Glutamatergic neuron (in vitro differentiated cells): ENCODE measurements at regions not wholly inside any gene's neighbourhood (a gene's known extent, or its start where the extent isn't known, plus 50 kb on each side); places are given as distances from the start of the nearest gene placed in this dataset.
A peak's percentile ranks its signal among the peaks of the same experiment; 100 is the strongest.

Source experiments
- DNase-seq: peaks from one replicate; pipeline ENCODE4 v3.0.0; 2022
- H3K27ac Mint-ChIP-seq: one replicate; pipeline ENCODE4 v1.8.0; 2020; ENCODE audit warnings: mild to moderate bottlenecking, mixed read lengths, inconsistent platforms; ENCODE audit not compliant: unreplicated experiment
- H3K27me3 Mint-ChIP-seq: one replicate; pipeline ENCODE4 v1.8.0; 2020; ENCODE audit warnings: mild to moderate bottlenecking, moderate library complexity, mixed read lengths, inconsistent platforms; ENCODE audit not compliant: unreplicated experiment
- H3K36me3 Mint-ChIP-seq: one replicate; pipeline ENCODE4 v1.8.0; 2020; ENCODE audit warnings: mild to moderate bottlenecking, mixed read lengths, inconsistent platforms; ENCODE audit not compliant: unreplicated experiment
- H3K4me1 Mint-ChIP-seq: one replicate; pipeline ENCODE4 v1.8.0; 2020; ENCODE audit warnings: mild to moderate bottlenecking, low read depth, mixed read lengths, inconsistent platforms; ENCODE audit not compliant: unreplicated experiment
- H3K4me3 Mint-ChIP-seq: one replicate; pipeline ENCODE4 v1.8.0; 2020; ENCODE audit warnings: mild to moderate bottlenecking, mixed read lengths, inconsistent platforms; ENCODE audit not compliant: unreplicated experiment
- H3K9me3 Mint-ChIP-seq: one replicate; pipeline ENCODE4 v1.8.0; 2020; ENCODE audit warnings: mild to moderate bottlenecking, moderate library complexity, mixed read lengths, inconsistent platforms; ENCODE audit not compliant: unreplicated experiment
- CTCF ChIP-seq: fragments of 200-600 bp; sonication (generic); IDR thresholded peaks from one replicate; pipeline ENCODE4 v1.5.0; 2021; ENCODE audit not compliant: partially characterized antibody, unreplicated experiment

GRCh38 chr22:49450498-49450897 lies 377.2 kb downstream of the BRD1 start:
- Mint-ChIP-seq H3K4me3 (peak overlapping the region; percentile 50), H3K36me3 (peaks cover 30% of the 10 kb centered on the region), H3K4me1 (no peaks in the 10 kb centered on the region), H3K27me3 (peaks cover 6% of the 10 kb centered on the region), H3K9me3 (peaks cover 25% of the 10 kb centered on the region), H3K27ac (no peak overlapping the region)
- DNase-seq, result no peak
- no peak for TF ChIP-seq CTCF

- Mint-ChIP-seq H3K4me1 (no peaks in the 10 kb centered on the region), H3K27me3 (peaks cover 7% of the 10 kb centered on the region), H3K27ac (no peak overlapping the region), H3K9me3 (peaks cover 23% of the 10 kb centered on the region), H3K36me3 (peaks cover 29% of the 10 kb centered on the region), H3K4me3 (peak overlapping the region; percentile 50)
- no peak for TF ChIP-seq CTCF
- no peak for DNase-seq
These were observed 377.7 kb downstream of the BRD1 start for GRCh38 chr22:49449811-49450446.

GRCh38 chr22:49449377-49449776 lies 378.3 kb downstream of the BRD1 start:
- no peak for TF ChIP-seq CTCF
- H3K27ac Mint-ChIP-seq, result no peak overlapping the region
- H3K27me3 Mint-ChIP-seq, result peaks cover 7% of the 10 kb centered on the region
- peaks cover 28% of the 10 kb centered on the region for H3K36me3 Mint-ChIP-seq
- H3K9me3 Mint-ChIP-seq, result peaks cover 26% of the 10 kb centered on the region
- no peak overlapping the region for H3K4me3 Mint-ChIP-seq
- H3K4me1 Mint-ChIP-seq, result no peaks in the 10 kb centered on the region
- DNase-seq, result no peak

- H3K4me1 Mint-ChIP-seq, result no peaks in the 10 kb centered on the region
- peaks cover 25% of the 10 kb centered on the region for H3K36me3 Mint-ChIP-seq
- DNase-seq, result no peak
These were observed 379.1 kb downstream of the BRD1 start for GRCh38 chr22:49448526-49448925.

More at GRCh38 chr22:49448526-49448925, 379.1 kb downstream of the BRD1 start:
- Mint-ChIP-seq H3K9me3 (peaks cover 30% of the 10 kb centered on the region), H3K27me3 (peaks cover 7% of the 10 kb centered on the region), H3K27ac (no peak overlapping the region), H3K4me3 (no peak overlapping the region)
- TF ChIP-seq CTCF, result no peak
